Thoracic aorta (tissue), 2 donors: ENCODE measurements at regions not wholly inside any gene's neighbourhood (a gene's known extent, or its start where the extent isn't known, plus 50 kb on each side); places are given as distances from the start of the nearest gene placed in this dataset.
A peak's percentile ranks its signal among the peaks of the same experiment; 100 is the strongest.

Source experiments
- ATAC-seq: fragments of 150-250 bp; one replicate; pipeline ENCODE4 v1.8.0; 2017; ENCODE audit warnings: low read depth; ENCODE audit not compliant: insufficient number of reproducible peaks, low FRiP score
- DNase-seq: peaks from one replicate; pipeline ENCODE4 v3.0.0-alpha.2; 2020; ENCODE audit warnings: low spot score
- H3K27ac ChIP-seq, 2 donors: fragments of 200-600 bp; sonication (generic); 1 replicate in 1 of 2; 2 replicates in 1 of 2; pipeline ENCODE4 v1.5.1; 2016; ENCODE audit warnings: mild to moderate bottlenecking in 2 of 2, moderate library complexity in 2 of 2
- H3K27me3 ChIP-seq: fragments of 200-600 bp; sonication (generic); replicated peaks from 2 replicates; pipeline ENCODE4 v1.6.0; 2016; ENCODE audit warnings: mild to moderate bottlenecking; ENCODE audit not compliant: insufficient read depth
- H3K36me3 ChIP-seq: fragments of 200-600 bp; sonication (generic); one replicate; pipeline ENCODE4 v1.5.1; 2016
- H3K4me1 ChIP-seq, 2 donors: fragments of 200-600 bp; sonication (generic); 1 replicate in 1 of 2; 2 replicates in 1 of 2; pipeline versions ENCODE4 v1.5.1 to v1.6.0; 2016; ENCODE audit warnings: low read depth in 2 of 2, mild to moderate bottlenecking in 1 of 2; ENCODE audit not compliant: control insufficient read depth in 1 of 2
- H3K4me3 ChIP-seq: fragments of 200-600 bp; sonication (generic); 2 replicates; pipeline ENCODE4 v1.5.1; 2016; ENCODE audit warnings: mild to moderate bottlenecking
- H3K9me3 ChIP-seq: fragments of 200-600 bp; sonication (generic); 2 replicates; pipeline ENCODE4 v1.5.1; 2016
- TF ChIP-seq, protein P1 (sequence below): fragments of 200-600 bp; sonication (generic); IDR thresholded peaks from one replicate; pipeline ENCODE4 v1.5.1; 2019; ENCODE audit warnings: antibody characterized with exemption

DNA sequence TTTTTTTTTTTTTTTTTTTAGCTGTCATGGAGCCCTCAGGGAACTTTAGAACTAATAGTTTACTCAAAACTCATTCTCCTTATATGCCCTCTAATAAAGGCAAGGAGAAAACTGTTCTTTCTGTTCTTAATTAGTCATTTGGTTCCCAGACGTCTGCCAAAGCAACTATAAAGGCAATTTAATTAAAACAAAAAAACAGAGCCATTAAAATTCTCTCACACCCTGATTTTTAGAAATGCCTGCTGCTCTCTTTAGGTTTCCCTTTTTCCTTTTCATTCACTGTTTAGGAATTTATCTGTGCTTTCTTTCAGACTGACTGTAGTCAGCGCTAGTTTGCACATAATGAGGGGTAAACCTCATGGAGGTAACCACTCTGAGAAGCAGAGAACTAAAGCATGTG lies 463.6 kb upstream of the THRB start:
- TF ChIP-seq, protein P1, sequence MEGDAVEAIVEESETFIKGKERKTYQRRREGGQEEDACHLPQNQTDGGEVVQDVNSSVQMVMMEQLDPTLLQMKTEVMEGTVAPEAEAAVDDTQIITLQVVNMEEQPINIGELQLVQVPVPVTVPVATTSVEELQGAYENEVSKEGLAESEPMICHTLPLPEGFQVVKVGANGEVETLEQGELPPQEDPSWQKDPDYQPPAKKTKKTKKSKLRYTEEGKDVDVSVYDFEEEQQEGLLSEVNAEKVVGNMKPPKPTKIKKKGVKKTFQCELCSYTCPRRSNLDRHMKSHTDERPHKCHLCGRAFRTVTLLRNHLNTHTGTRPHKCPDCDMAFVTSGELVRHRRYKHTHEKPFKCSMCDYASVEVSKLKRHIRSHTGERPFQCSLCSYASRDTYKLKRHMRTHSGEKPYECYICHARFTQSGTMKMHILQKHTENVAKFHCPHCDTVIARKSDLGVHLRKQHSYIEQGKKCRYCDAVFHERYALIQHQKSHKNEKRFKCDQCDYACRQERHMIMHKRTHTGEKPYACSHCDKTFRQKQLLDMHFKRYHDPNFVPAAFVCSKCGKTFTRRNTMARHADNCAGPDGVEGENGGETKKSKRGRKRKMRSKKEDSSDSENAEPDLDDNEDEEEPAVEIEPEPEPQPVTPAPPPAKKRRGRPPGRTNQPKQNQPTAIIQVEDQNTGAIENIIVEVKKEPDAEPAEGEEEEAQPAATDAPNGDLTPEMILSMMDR = no peak
- ATAC-seq = no peak

DNA sequence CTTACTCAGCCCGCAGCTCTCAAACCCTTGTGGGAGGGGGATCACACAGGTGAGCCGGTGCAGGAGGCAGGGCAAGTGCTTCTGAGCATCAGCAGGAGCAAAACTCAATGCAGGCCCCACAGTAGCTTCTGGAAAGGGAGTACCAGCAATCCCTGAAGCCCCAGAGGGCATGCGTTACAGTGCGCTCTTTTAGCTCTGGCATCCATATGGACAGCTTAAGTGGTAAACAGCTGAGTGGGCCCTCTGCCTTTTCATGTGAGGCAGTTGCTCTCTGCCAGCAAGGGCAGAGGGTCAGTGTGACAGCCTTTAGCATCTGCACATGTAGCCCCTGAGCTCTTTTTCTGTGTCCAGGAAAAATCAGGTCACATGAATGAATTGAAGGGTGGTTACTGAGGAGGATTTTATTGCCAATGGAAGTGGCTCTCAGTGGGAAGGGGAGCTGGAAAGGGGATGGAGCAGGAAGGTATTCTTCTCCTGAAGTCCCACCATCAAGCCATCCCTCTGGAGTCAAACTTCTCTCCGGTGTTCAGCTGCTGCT lies 464.3 kb upstream of the THRB start:
- ATAC-seq (no peak), DNase-seq (no peak)
- Histone ChIP-seq H3K36me3 (no peaks in the 10 kb centered on the region), H3K27me3 (no peaks in the 10 kb centered on the region), H3K9me3 (no peaks in the 10 kb centered on the region), H3K4me3 (no peak overlapping the region), H3K27ac (no peak overlapping the region), H3K4me1 (peaks cover 0 to 2% of the 10 kb centered on the region in 2 donors)
- TF ChIP-seq, protein P1 = no peak

More for the DNA sequence above, 463.6 kb upstream of the THRB start:
- no peaks in the 10 kb centered on the region for H3K4me1 ChIP-seq
- no peaks in the 10 kb centered on the region for H3K27me3 ChIP-seq
- H3K4me3 ChIP-seq = no peak overlapping the region
- no peaks in the 10 kb centered on the region for H3K9me3 ChIP-seq
- H3K36me3 ChIP-seq = no peaks in the 10 kb centered on the region
- no peak overlapping the region for H3K27ac ChIP-seq
- no peak for DNase-seq

DNA sequence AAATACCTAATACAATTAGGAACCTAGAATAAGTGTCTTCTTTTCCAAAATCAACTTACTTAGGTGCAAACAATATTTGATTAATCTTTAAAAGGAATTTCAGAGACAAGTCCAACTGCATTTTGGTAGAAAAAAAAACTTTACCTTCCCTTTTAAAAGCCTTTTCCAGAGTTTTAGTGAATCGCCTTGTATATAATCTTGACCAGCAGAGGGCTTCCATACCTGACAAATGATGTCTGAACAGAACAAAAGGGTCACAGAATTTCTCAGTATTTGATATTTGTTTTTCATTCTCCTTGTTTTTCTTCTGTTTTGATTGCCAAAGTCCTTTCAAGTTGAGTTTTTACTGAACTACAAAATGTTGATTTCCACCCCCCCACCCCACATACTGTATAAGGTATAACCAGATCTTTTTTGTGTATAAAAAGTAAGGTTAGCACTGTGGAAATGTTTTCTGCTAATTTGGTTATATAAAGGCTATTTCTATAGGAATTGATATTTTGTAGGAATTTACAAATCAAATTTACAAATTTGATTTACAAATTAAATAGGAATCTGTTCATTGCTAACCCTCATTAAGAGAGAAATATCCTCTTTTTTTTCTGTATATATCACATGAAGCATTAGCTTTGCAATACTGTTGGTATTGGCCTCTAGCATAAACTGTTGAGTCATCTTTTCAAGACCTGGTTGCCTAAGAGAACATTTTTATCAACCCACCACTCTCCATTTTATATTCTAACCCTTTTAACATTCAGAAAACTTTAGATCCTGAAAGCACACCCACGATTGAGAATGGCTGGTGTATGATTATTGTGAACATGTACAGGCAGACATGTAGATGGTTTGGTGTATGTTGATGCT lies 464.1 kb upstream of the RARB start:
- DNase-seq = no peak
- TF ChIP-seq, protein P1 = peak; percentile 60
- ATAC-seq = no peak
- no peaks in the 10 kb centered on the region for H3K27me3 ChIP-seq
- H3K4me3 ChIP-seq = no peak overlapping the region
- H3K36me3 ChIP-seq = no peaks in the 10 kb centered on the region
- no peaks in the 10 kb centered on the region for H3K9me3 ChIP-seq
- H3K27ac ChIP-seq = no peak overlapping the region
- peaks cover 0 to 8% of the 10 kb centered on the region in 2 donors for H3K4me1 ChIP-seq

DNA sequence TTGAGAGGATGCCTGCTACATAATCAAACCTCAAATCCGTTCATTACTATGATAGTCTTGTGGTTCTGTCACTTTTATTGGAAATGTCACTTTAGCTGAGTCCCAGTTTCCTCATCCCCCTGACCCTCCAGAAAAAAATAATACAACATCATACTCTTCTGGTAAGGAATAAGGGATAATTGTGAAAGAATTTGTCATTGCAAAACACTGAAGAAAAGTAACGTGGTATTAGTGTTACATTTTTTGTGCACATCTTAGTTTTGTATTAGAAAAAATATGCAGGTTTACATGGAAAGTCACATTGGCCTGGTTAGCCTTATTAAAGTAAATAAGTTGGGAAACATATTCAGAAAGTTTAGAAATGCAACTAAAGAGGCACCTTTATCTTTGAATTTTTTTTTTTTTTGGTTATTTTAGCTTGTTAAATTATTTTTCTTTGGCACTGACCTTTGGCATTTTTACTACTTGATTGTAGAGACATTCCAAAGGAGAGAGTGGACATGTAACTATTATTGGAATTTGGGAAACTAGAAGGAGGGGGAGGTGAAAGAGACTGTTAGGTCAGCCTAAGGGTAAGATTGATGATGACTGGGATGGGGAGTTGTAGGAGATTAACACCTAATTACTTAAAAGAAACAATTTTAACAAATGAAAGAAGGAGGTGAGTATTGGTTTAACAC lies 462.2 kb upstream of the RARB start:
- ATAC-seq (no peak), DNase-seq (no peak)
- Histone ChIP-seq H3K27ac (no peak overlapping the region), H3K9me3 (no peaks in the 10 kb centered on the region), H3K27me3 (no peaks in the 10 kb centered on the region), H3K4me1 (peaks cover 0 to 8% of the 10 kb centered on the region in 2 donors), H3K4me3 (no peak overlapping the region), H3K36me3 (no peaks in the 10 kb centered on the region)
- TF ChIP-seq, protein P1 = no peak

DNA sequence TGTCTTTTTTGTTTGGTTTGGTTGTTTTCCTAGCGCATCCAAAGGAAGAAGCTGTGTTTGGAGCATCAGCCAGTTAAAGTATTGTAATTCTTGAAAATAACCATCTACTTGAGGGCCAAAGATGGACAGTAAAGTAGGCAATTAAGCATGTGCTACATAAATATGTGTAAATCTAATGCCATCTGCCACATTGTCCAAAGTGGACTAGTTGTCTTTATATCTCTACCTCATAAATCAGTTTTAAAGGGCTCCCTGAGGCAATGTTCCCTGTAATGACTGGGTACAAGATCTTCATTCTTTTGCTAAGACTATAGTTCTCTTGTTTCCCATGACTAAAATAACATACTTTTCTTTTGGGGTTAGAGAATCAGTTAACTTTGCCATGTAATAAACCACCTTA lies 460.0 kb upstream of the RARB start:
- Histone ChIP-seq H3K27me3 (no peaks in the 10 kb centered on the region), H3K4me1 (peaks cover 0 to 8% of the 10 kb centered on the region in 2 donors), H3K4me3 (no peak overlapping the region), H3K36me3 (no peaks in the 10 kb centered on the region), H3K9me3 (no peaks in the 10 kb centered on the region), H3K27ac (no peak overlapping the region)
- DNase-seq (no peak), ATAC-seq (no peak)
- TF ChIP-seq, protein P1 = no peak
